ENCODE measurements at regions not wholly inside any gene's neighbourhood (a gene's known extent, or its start where the extent isn't known, plus 50 kb on each side); places are given as distances from the start of the nearest gene placed in this dataset.

DNA sequence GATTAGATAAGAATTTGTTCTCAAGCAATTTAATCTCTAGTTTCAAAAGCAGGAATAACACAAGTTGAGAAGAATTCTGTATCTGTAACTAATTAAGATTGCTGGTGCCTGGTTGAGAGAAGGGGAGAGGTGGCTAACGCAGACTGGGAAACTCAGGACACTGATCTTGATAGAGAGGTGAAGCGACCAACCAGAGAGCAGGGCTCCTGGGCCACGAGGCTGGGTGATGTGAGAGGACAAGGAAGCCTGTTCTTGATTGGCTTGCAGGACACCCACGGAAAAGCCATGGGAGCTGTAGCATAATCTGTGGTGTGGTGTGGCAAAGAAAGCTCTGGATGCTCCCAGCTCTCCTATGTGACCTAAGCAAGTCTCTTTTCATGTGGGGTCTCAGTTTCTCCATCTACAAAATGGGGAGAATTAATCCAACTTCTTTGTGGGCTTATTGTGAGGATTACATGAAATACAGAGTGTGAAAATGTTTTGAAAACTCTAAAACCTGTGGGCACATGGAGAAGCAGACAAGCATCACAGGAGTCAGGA, 594.1 kb upstream of the BRINP1 start:
- ChIA-PET CTCF (interaction anchor here (2.0 kb wide), 1 partner anchor 514 kb away, joined by 6 read pairs; no protein-coding TSS in a partner anchor), POLR2A (no interaction called here)
- dilution Hi-C loops (cut with MboI; ENCODE audit: extremely low pct_ligation_motif_present, low sequenced_read_pairs) (no loop called here), intact Hi-C loops (cut with micrococcal nuclease) (loop anchor here (5.0 to 10.0 kb wide), 2 partner anchors 569 to 589 kb away; no protein-coding TSS in a partner anchor)
- Histone ChIP-seq H3K4me1 (ENCODE audit: control insufficient read depth, extremely low read depth, insufficient read depth, low read length) (no peaks in the 10 kb centered on the region), H3K4me3 (replicated peaks in 1 of 3; ENCODE audit: insufficient read depth in 1 of 3, low read depth in 1 of 3, low read length in 3 of 3) (no peak overlapping the region), H2AFZ (ENCODE audit: low read depth, low read length) (no peak overlapping the region), H3K27me3 (ENCODE audit: control insufficient read depth in 2 of 2, insufficient read depth in 2 of 2, low read length in 2 of 2) (no peaks in the 10 kb centered on the region), H3K9me3 (replicated peaks; ENCODE audit: control insufficient read depth, insufficient read depth, low read length) (no peaks in the 10 kb centered on the region), H3K27ac (ENCODE audit: insufficient read depth, low read depth, low read length) (no peak overlapping the region), H3K9me1 (replicated peaks; ENCODE audit: control insufficient read depth, extremely low read depth, insufficient read depth, low read length) (no peaks in the 10 kb centered on the region), H3K79me2 (ENCODE audit: control insufficient read depth, insufficient read depth, low read length) (no peaks in the 10 kb centered on the region), H4K20me1 (replicated peaks; ENCODE audit: control insufficient read depth, extremely low read depth, insufficient read depth, low read length) (no peaks in the 10 kb centered on the region), H3K4me2 (ENCODE audit: insufficient read depth, low read length) (no peak overlapping the region), H3K36me3 (ENCODE audit: control insufficient read depth in 2 of 2, extremely low read depth in 1 of 2, insufficient read depth in 2 of 2, low read length in 2 of 2) (no peaks in the 10 kb centered on the region), H3K9ac (replicated peaks; ENCODE audit: extremely low read depth, insufficient read depth, low read length) (no peak overlapping the region)
- DNase-seq (ENCODE audit: low read depth, low spot score) (no peak), FAIRE-seq (no peak)
- no TSS peak for BruUV-seq (replicated peaks)
- no peak for TF ChIP-seq MYC (IDR thresholded peaks at IDR 0.05; ENCODE audit: low read depth, low read length)
- TF ChIP-seq, protein P1, sequence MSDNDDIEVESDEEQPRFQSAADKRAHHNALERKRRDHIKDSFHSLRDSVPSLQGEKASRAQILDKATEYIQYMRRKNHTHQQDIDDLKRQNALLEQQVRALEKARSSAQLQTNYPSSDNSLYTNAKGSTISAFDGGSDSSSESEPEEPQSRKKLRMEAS (IDR thresholded peaks at IDR 0.05; ENCODE audit: insufficient read depth, insufficient read length): no peak
- no peak for TF ChIP-seq POLR2AphosphoS5 (IDR thresholded peaks at IDR 0.05; ENCODE audit: insufficient read depth, low read depth, low read length)
- no peak for TF ChIP-seq POLR2A (IDR thresholded peaks at IDR 0.05; ENCODE audit: low read depth, low read length)
- TF ChIP-seq FOS (IDR thresholded peaks at IDR 0.05; ENCODE audit: borderline replicate concordance, insufficient read depth, low read length): no peak
- TF ChIP-seq EZH2 (IDR thresholded peaks at IDR 0.05; ENCODE audit: borderline replicate concordance, low read depth, low read length, severe bottlenecking): no peak
- TF ChIP-seq, protein P2, sequence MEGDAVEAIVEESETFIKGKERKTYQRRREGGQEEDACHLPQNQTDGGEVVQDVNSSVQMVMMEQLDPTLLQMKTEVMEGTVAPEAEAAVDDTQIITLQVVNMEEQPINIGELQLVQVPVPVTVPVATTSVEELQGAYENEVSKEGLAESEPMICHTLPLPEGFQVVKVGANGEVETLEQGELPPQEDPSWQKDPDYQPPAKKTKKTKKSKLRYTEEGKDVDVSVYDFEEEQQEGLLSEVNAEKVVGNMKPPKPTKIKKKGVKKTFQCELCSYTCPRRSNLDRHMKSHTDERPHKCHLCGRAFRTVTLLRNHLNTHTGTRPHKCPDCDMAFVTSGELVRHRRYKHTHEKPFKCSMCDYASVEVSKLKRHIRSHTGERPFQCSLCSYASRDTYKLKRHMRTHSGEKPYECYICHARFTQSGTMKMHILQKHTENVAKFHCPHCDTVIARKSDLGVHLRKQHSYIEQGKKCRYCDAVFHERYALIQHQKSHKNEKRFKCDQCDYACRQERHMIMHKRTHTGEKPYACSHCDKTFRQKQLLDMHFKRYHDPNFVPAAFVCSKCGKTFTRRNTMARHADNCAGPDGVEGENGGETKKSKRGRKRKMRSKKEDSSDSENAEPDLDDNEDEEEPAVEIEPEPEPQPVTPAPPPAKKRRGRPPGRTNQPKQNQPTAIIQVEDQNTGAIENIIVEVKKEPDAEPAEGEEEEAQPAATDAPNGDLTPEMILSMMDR (IDR thresholded peaks at IDR 0.05; ENCODE audit: extremely low read depth in 1 of 2, insufficient read depth in 1 of 2, low read depth in 1 of 2, low read length in 2 of 2): no peak
- TF ChIP-seq GATA2 (IDR thresholded peaks at IDR 0.05; ENCODE audit: insufficient read depth, insufficient read length, low read depth, low read length): no peak
- TF ChIP-seq JUN (IDR thresholded peaks at IDR 0.05; ENCODE audit: borderline replicate concordance, insufficient read depth, insufficient read length, low read depth): no peak

All from endothelial cell of umbilical vein (primary cell).